ENCODE measurements at regions not wholly inside any gene's neighbourhood (a gene's known extent, or its start where the extent isn't known, plus 50 kb on each side); places are given as distances from the start of the nearest gene placed in this dataset.

DNA sequence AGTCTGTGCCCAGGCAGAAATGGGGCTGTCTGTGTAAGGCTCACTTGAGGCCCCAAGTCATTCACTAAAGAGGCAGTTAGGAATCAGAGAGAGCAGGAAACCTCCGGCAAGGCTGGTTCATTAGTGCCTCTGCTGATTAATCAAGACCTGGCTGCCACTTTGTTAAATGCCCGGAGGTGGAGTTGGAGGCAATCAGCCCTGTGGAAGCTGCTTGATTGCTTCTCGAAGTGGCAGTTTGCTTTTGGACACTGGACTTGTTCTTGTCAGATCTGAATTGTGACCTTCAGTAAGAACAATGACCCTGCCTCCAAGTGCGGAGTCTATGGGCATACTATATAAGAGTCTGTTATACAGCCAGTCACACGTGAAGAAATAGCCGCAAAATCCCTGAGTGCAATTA lies 183.9 kb upstream of the LINC00305 start:
- TF ChIP-seq, protein P1, sequence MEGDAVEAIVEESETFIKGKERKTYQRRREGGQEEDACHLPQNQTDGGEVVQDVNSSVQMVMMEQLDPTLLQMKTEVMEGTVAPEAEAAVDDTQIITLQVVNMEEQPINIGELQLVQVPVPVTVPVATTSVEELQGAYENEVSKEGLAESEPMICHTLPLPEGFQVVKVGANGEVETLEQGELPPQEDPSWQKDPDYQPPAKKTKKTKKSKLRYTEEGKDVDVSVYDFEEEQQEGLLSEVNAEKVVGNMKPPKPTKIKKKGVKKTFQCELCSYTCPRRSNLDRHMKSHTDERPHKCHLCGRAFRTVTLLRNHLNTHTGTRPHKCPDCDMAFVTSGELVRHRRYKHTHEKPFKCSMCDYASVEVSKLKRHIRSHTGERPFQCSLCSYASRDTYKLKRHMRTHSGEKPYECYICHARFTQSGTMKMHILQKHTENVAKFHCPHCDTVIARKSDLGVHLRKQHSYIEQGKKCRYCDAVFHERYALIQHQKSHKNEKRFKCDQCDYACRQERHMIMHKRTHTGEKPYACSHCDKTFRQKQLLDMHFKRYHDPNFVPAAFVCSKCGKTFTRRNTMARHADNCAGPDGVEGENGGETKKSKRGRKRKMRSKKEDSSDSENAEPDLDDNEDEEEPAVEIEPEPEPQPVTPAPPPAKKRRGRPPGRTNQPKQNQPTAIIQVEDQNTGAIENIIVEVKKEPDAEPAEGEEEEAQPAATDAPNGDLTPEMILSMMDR (IDR thresholded peaks at IDR 0.05; ENCODE audit: poor library complexity): no peak
- TF ChIP-seq EZH2 (IDR thresholded peaks at IDR 0.05; ENCODE audit: borderline replicate concordance): no peak

Data from hepatocyte (in vitro differentiated cells).